ENCODE measurements at regions not wholly inside any gene's neighbourhood (a gene's known extent, or its start where the extent isn't known, plus 50 kb on each side); places are given as distances from the start of the nearest gene placed in this dataset.

DNA sequence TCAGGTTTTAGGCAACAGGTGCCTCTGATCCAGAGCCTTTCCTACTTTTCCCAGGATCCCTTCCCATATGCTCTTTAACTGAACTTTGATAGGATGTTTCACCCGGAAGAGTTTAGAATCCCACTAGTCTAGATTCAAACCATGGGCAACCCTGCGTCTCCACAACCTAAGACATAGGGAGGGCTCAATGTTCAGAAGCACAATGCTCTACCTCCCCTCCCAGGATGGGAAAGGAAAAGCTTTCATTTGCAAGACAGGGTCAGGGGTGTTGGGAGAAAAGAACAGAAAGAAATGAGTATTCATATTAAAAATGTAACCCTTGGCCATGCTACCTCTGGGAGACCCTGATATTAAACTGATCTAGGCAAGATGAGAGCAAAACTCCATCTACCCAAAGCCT lies 230.4 kb downstream of the MREG start:
- intact Hi-C loops (cut with DNase I) = no loop called here
- peaks cover 8% of the 10 kb centered on the region for H3K4me1 ChIP-seq (ENCODE audit: insufficient read depth)
- H3K4me3 ChIP-seq = no peak overlapping the region
- H3K36me3 ChIP-seq = no peaks in the 10 kb centered on the region
- H3K27me3 ChIP-seq = no peaks in the 10 kb centered on the region
- WGBS, 3 donors = 95 to 100% (median 98%) methylated on average over 2 of the region's 2 CpGs
- no peak for DNase-seq
- no peak overlapping the region for H3K27ac ChIP-seq
- no peak for TF ChIP-seq POLR2A (IDR thresholded peaks at IDR 0.05)
- TF ChIP-seq, protein P1, sequence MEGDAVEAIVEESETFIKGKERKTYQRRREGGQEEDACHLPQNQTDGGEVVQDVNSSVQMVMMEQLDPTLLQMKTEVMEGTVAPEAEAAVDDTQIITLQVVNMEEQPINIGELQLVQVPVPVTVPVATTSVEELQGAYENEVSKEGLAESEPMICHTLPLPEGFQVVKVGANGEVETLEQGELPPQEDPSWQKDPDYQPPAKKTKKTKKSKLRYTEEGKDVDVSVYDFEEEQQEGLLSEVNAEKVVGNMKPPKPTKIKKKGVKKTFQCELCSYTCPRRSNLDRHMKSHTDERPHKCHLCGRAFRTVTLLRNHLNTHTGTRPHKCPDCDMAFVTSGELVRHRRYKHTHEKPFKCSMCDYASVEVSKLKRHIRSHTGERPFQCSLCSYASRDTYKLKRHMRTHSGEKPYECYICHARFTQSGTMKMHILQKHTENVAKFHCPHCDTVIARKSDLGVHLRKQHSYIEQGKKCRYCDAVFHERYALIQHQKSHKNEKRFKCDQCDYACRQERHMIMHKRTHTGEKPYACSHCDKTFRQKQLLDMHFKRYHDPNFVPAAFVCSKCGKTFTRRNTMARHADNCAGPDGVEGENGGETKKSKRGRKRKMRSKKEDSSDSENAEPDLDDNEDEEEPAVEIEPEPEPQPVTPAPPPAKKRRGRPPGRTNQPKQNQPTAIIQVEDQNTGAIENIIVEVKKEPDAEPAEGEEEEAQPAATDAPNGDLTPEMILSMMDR (IDR thresholded peaks at IDR 0.05) = no peak
- H3K9me3 ChIP-seq = no peaks in the 10 kb centered on the region

DNA sequence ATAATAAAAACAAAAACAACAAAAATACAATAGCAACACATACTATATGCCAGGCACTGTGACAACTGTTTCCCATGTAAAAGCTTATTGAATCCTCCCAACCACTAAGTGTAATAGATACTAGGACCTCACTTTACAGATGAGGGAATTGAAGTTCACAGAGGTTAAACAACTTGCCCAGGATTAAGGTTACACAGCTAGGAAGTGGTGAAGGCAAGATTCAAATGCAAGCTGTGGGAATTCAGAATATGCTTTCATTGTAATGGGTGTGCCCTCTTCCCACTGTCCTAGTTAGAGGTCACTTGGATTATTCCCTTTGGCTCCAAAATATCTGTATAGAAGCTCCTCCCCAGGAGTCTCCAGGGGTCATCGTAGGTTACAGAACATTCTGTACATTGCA lies 231.1 kb downstream of the MREG start:
- TF ChIP-seq POLR2A (IDR thresholded peaks at IDR 0.05) (no peak), EP300 (IDR thresholded peaks at IDR 0.05) (no peak)
- TF ChIP-seq, protein P1 (IDR thresholded peaks at IDR 0.05) = no peak
- Histone ChIP-seq H3K4me3 (no peak overlapping the region), H3K4me1 (ENCODE audit: insufficient read depth) (peaks cover 8% of the 10 kb centered on the region), H3K27ac (no peak overlapping the region), H3K27me3 (no peaks in the 10 kb centered on the region), H3K9me3 (no peaks in the 10 kb centered on the region), H3K36me3 (no peaks in the 10 kb centered on the region)
- 94 to 96% (median 95%) methylated on average over 1 of the region's 1 CpG for WGBS, 3 donors
- DNase-seq = no peak
- intact Hi-C loops (cut with DNase I) = no loop called here

DNA sequence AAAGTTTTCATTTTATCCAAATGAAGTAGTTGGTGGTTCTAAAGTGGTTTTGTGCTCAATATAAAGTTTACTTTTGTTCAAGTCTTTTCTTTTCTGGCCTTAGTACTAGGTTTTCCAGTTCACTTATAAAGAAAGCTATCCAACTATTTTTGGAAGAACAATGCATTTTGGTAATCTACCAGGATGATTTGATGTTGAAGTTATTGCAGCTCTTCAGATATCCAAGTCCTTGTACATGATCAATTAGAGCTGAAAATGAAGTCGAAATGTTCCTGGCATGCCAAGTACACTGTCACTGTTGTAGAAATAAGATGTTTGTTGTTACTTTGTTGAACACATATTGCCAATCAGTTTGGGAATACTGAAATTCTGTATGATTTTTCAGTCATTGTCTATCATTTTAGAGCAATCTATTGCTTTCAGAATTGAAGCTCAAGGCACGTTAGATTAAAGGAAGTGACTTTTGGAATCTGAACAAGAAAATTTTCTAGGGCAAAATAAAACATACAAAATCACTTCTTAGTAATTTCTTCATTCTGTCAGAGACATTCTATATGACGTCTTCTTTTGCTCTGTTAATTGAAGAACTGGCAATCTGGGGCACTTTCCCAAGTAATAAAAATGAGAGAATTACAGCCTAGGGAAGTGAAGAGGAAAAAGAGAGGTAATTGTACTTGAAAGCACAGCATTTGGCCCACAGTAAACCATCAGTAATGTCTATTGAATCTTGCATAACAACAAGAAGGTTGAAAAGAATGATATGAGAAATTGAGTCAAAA lies 232.3 kb downstream of the MREG start:
- Histone ChIP-seq H3K4me3 (no peak overlapping the region), H3K9me3 (no peaks in the 10 kb centered on the region), H3K4me1 (ENCODE audit: insufficient read depth) (peaks cover 8% of the 10 kb centered on the region), H3K36me3 (no peaks in the 10 kb centered on the region), H3K27me3 (no peaks in the 10 kb centered on the region), H3K27ac (no peak overlapping the region)
- DNase-seq = no peak
- 33 to 41% (median 38%) methylated on average over 3 of the region's 3 CpGs for WGBS, 3 donors
- intact Hi-C loops (cut with DNase I) = no loop called here
- no peak for TF ChIP-seq EP300 (IDR thresholded peaks at IDR 0.05)
- TF ChIP-seq POLR2A (IDR thresholded peaks at IDR 0.05) = no peak

DNA sequence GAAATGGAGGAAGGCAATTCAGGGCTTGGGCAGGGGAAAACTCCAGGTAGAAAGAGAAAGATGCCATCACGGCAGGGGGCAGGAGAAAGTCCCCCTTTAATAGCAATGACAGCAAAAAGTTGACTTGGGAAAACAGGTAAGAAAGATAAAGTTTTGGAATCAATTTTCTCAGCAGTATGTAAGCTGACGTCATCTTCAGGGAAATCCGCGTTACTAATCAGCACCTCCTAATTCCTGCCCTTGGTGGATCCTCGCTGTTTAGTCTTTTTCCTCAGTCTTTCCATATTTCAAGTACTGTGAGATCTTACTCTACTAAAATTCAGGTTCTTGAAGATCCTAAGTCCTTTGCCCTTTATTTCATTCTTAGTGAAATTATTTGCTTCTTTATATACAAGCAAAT lies 233.0 kb downstream of the MREG start:
- DNase-seq = no peak
- H3K27ac ChIP-seq = no peak overlapping the region
- WGBS, 3 donors = 48 to 53% (median 50%) methylated on average over 5 of the region's 5 CpGs

DNA sequence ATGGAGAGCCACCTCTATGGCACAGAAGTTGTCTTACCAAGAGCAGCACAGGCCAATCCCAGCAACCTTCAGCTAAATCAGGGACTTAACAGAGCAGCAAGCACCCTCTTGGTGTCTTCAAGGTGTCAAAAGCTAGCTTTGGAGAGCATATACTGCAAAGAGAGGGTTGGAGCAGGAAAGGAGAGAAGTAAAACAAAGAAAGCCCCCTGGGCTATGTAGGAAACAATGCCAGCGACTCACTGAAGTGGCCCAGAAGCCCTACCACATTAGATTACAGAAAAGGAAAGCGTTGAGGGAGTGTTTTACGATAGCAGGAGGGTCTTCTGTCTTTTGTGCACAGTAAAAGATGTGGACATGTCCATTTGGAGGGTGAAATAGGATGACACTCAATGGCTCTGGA lies 233.4 kb downstream of the MREG start:
- H3K27ac ChIP-seq = no peak overlapping the region
- TF ChIP-seq, protein P1 (IDR thresholded peaks at IDR 0.05) = no peak
- TF ChIP-seq POLR2A (IDR thresholded peaks at IDR 0.05) (no peak), EP300 (IDR thresholded peaks at IDR 0.05) (no peak)
- H3K27me3 ChIP-seq = no peaks in the 10 kb centered on the region
- no peaks in the 10 kb centered on the region for H3K36me3 ChIP-seq
- no peak for DNase-seq
- no peaks in the 10 kb centered on the region for H3K9me3 ChIP-seq
- intact Hi-C loops (cut with DNase I) = no loop called here
- H3K4me3 ChIP-seq = no peak overlapping the region
- H3K4me1 ChIP-seq (ENCODE audit: insufficient read depth) = peaks cover 8% of the 10 kb centered on the region
- 94 to 100% (median 97%) methylated on average over 3 of the region's 3 CpGs for WGBS, 3 donors

More for the DNA sequence above, 233.0 kb downstream of the MREG start:
- Histone ChIP-seq H3K36me3 (no peaks in the 10 kb centered on the region), H3K4me3 (no peak overlapping the region), H3K9me3 (no peaks in the 10 kb centered on the region), H3K27me3 (no peaks in the 10 kb centered on the region), H3K4me1 (ENCODE audit: insufficient read depth) (peaks cover 8% of the 10 kb centered on the region)
- no peak for TF ChIP-seq EP300 (IDR thresholded peaks at IDR 0.05)
- TF ChIP-seq, protein P1 (IDR thresholded peaks at IDR 0.05) = no peak
- TF ChIP-seq POLR2A (IDR thresholded peaks at IDR 0.05) = no peak
- intact Hi-C loops (cut with DNase I) = no loop called here

Measured in ovary (tissue), 7 donors.